Osteoblast (primary cell): ENCODE measurements at regions not wholly inside any gene's neighbourhood (a gene's known extent, or its start where the extent isn't known, plus 50 kb on each side); places are given as distances from the start of the nearest gene placed in this dataset.

Experiments
- DNase-seq: peaks from one replicate; pipeline ENCODE4 v3.0.0; 2011; ENCODE audit warnings: low spot score, mixed read lengths; ENCODE audit not compliant: insufficient read length; ENCODE audit errors: missing footprints
- H2AFZ ChIP-seq: 2 replicates; pipeline ENCODE4 v1.6.0; 2011; ENCODE audit warnings: mild to moderate bottlenecking, low read length
- H3K27ac ChIP-seq: 2 replicates; pipeline ENCODE4 v1.5.1; 2011; ENCODE audit warnings: mild to moderate bottlenecking, low read depth, low read length, moderate library complexity
- H3K27me3 ChIP-seq: 2 replicates; pipeline ENCODE4 v1.6.0; 2012; ENCODE audit warnings: mild to moderate bottlenecking, control low read depth, inconsistent platforms, low read length, moderate library complexity; ENCODE audit not compliant: insufficient read depth
- H3K36me3 ChIP-seq: 2 replicates; pipeline ENCODE4 v1.5.1; 2011; ENCODE audit warnings: mild to moderate bottlenecking, low read length, control low read depth, moderate library complexity; ENCODE audit not compliant: insufficient read depth
- H3K4me1 ChIP-seq: 2 replicates; pipeline ENCODE4 v1.5.1; 2011; ENCODE audit warnings: mild to moderate bottlenecking, low read length, control low read depth, moderate library complexity; ENCODE audit not compliant: insufficient read depth
- H3K4me2 ChIP-seq: 2 replicates; pipeline ENCODE4 v1.6.0; 2011; ENCODE audit warnings: mild to moderate bottlenecking, low read length; ENCODE audit not compliant: insufficient read depth
- H3K4me3 ChIP-seq: fragments of 200-600 bp; sonication (generic); 3 replicates; pipeline ENCODE4 v1.5.1; 2012; ENCODE audit warnings: mild to moderate bottlenecking, low read length, inconsistent platforms; ENCODE audit not compliant: insufficient read depth
- H3K79me2 ChIP-seq: 2 replicates; pipeline ENCODE4 v1.6.0; 2012; ENCODE audit warnings: mild to moderate bottlenecking, low read length, control low read depth, inconsistent platforms; ENCODE audit not compliant: insufficient read depth
- H3K9me3 ChIP-seq: 2 replicates; pipeline ENCODE4 v1.5.1; 2011; ENCODE audit warnings: low read depth, low read length, control low read depth
- H4K20me1 ChIP-seq: 2 replicates; pipeline ENCODE4 v1.6.0; 2012; ENCODE audit warnings: mild to moderate bottlenecking, low read length, control low read depth; ENCODE audit not compliant: insufficient read depth
- TF ChIP-seq, protein P1 (sequence below): IDR thresholded peaks from 2 replicates; pipeline ENCODE4 v1.5.1; 2011; ENCODE audit warnings: mild to moderate bottlenecking, low read depth, low read length, moderate library complexity; ENCODE audit errors: extremely low read depth

DNA sequence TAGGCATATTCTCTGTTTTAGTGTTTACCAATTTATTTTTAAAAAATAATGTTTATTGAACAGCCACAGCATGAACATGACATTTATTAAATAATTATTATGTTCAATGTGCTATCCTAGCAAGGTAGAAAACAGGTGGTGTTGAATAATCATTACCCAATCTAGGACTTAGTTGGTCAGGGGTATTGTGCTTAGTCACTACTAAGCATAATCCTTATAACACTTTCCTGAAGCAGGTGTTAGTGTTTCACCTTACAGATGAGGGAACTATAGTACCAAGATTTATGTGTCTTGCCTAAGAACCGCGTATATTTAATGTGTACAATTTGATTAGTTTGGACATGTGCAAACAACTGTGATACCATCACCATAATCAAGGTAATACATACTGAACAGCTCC is 1387.2 kb upstream of the ACO1 start:
- Histone ChIP-seq H3K36me3 (no peaks in the 10 kb centered on the region), H4K20me1 (no peaks in the 10 kb centered on the region), H3K79me2 (no peaks in the 10 kb centered on the region), H3K27me3 (no peaks in the 10 kb centered on the region), H3K4me2 (no peak overlapping the region), H3K27ac (no peak overlapping the region), H3K4me3 (no peak overlapping the region), H2AFZ (no peak overlapping the region), H3K9me3 (no peaks in the 10 kb centered on the region), H3K4me1 (no peaks in the 10 kb centered on the region)
- TF ChIP-seq, protein P1, sequence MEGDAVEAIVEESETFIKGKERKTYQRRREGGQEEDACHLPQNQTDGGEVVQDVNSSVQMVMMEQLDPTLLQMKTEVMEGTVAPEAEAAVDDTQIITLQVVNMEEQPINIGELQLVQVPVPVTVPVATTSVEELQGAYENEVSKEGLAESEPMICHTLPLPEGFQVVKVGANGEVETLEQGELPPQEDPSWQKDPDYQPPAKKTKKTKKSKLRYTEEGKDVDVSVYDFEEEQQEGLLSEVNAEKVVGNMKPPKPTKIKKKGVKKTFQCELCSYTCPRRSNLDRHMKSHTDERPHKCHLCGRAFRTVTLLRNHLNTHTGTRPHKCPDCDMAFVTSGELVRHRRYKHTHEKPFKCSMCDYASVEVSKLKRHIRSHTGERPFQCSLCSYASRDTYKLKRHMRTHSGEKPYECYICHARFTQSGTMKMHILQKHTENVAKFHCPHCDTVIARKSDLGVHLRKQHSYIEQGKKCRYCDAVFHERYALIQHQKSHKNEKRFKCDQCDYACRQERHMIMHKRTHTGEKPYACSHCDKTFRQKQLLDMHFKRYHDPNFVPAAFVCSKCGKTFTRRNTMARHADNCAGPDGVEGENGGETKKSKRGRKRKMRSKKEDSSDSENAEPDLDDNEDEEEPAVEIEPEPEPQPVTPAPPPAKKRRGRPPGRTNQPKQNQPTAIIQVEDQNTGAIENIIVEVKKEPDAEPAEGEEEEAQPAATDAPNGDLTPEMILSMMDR: no peak
- DNase-seq: no peak

DNA sequence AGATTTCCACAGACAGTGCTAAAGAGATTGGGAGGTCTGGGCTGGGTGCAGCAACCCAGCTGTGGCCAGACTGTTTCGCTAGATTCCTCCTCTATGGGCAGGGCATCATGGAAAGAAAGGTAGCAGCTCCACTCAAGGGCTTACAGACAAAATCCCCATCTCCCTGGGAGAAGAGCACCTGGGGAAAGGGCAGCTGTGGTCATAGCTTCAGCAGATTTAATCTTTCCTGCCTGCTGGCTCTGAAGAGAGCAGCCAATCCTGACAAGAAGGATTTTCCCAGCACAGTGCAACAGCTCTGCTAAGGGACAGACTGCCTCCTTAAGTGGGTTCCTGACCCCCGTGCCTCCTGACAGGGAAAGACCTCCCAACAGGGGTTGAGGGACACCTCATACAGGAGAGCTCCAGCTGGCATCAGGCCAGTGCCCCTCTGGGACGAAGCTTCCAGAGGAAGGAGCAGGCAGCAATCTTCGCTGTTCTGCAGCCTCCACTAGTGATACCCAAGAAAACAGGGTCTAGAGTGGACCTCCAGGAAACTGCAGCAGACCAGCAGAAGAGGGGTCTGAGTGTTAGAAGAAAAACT is 1379.3 kb upstream of the ACO1 start:
- no peak for DNase-seq
- no peak overlapping the region for H3K27ac ChIP-seq
- H2AFZ ChIP-seq: no peak overlapping the region
- no peaks in the 10 kb centered on the region for H3K79me2 ChIP-seq
- H3K9me3 ChIP-seq: no peaks in the 10 kb centered on the region
- H3K4me2 ChIP-seq: no peak overlapping the region
- H3K27me3 ChIP-seq: no peaks in the 10 kb centered on the region
- TF ChIP-seq, protein P1: no peak
- H4K20me1 ChIP-seq: no peaks in the 10 kb centered on the region
- no peak overlapping the region for H3K4me3 ChIP-seq
- H3K36me3 ChIP-seq: no peaks in the 10 kb centered on the region
- no peaks in the 10 kb centered on the region for H3K4me1 ChIP-seq

DNA sequence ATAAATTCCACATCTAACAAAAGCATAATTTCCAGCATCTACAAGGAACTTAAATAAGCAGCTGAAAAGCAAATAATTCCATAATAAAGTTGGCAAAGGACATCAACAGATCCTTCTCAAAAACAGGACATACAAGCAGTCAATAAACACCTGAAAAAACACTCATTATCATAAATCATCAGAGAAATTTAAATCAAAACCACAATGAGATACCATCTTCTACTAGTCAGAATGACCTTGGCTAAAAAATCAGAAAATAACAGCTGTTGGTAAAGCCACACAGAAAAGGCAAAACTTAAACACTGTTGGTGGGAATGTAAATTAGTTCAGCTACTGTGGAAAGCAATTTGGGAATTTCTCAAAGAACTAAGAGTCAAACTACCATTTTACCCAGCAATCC is 1371.1 kb upstream of the ACO1 start:
- Histone ChIP-seq H3K27ac (no peak overlapping the region), H4K20me1 (no peaks in the 10 kb centered on the region), H3K79me2 (no peaks in the 10 kb centered on the region), H2AFZ (no peak overlapping the region), H3K4me1 (no peaks in the 10 kb centered on the region), H3K27me3 (no peaks in the 10 kb centered on the region), H3K4me2 (no peak overlapping the region), H3K9me3 (no peaks in the 10 kb centered on the region), H3K4me3 (no peak overlapping the region), H3K36me3 (no peaks in the 10 kb centered on the region)
- no peak for DNase-seq
- TF ChIP-seq, protein P1: no peak

DNA sequence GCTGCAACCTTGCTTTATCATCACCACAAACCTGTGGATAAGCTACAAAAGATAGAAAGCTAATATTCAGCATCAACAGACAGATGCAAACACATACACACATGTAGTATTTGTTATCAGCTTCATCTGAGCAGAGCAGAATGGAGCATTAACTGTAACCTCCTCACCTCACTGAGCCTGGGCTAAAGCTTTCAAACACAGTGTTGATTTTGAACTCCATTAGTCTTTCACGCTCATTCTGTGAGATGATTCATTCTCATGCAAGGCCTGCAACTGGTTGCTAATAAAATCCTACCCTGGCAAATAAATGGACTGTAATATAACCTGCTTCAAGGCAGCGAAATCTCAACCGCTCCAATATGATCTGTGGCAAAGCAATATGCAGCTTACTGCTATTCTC is 1360.6 kb upstream of the ACO1 start:
- no peak overlapping the region for H3K4me3 ChIP-seq
- H3K79me2 ChIP-seq: no peaks in the 10 kb centered on the region
- H3K36me3 ChIP-seq: no peaks in the 10 kb centered on the region
- no peak overlapping the region for H3K27ac ChIP-seq
- H3K27me3 ChIP-seq: no peaks in the 10 kb centered on the region
- no peaks in the 10 kb centered on the region for H3K4me1 ChIP-seq
- DNase-seq: no peak
- H2AFZ ChIP-seq: no peak overlapping the region
- no peak overlapping the region for H3K4me2 ChIP-seq
- no peaks in the 10 kb centered on the region for H3K9me3 ChIP-seq
- TF ChIP-seq, protein P1: no peak
- no peaks in the 10 kb centered on the region for H4K20me1 ChIP-seq
